HEK293 (cell line): ENCODE measurements at regions not wholly inside any gene's neighbourhood (a gene's known extent, or its start where the extent isn't known, plus 50 kb on each side); places are given as distances from the start of the nearest gene placed in this dataset.

Source experiments
- CTCF ChIA-PET: fragments of 350-600 bp; formaldehyde crosslinking; extraction: SDS; loops from one replicate; lab custom pipeline; 2021; ENCODE audit warnings: antibody characterized with exemption; lab: Yijun Ruan, JAX
- POLR2A ChIA-PET: fragments of 300-600 bp; formaldehyde crosslinking; extraction: SDS; loops from one replicate; lab custom pipeline; 2020; ENCODE audit warnings: antibody characterized with exemption, inconsistent platforms; lab: Yijun Ruan, JAX
- H3K27ac ChIP-seq: fragments of 200-500 bp; sonication (Bioruptor generic); 2 replicates; pipeline ENCODE4 v1.5.1; 2014; ENCODE audit warnings: low read depth, low read length, control low read depth, inconsistent platforms; ENCODE audit errors: extremely low read depth
- H3K36me3 ChIP-seq, 2 experiments: fragments of 200-500 bp in 1 of 2; sonication (Bioruptor generic) in 1 of 2; 1 replicate in 1 of 2; 2 replicates in 1 of 2; pipeline ENCODE4 v1.5.1; 2014 to 2017; ENCODE audit warnings: inconsistent platforms in 2 of 2, low read length in 2 of 2; ENCODE audit not compliant: control insufficient read depth in 2 of 2, insufficient read depth in 1 of 2
- H3K4me1 ChIP-seq: fragments of 200-500 bp; sonication (Bioruptor generic); 2 replicates; pipeline ENCODE4 v1.5.1; 2014; ENCODE audit warnings: mild to moderate bottlenecking, low read length, inconsistent platforms; ENCODE audit not compliant: control insufficient read depth, insufficient read depth
- H3K4me3 ChIP-seq: 2 replicates; pipeline ENCODE4 v1.5.1; 2011; ENCODE audit warnings: low read depth, mild to moderate bottlenecking, control low read depth, low read length, moderate library complexity
- H3K9me3 ChIP-seq: fragments of 200-500 bp; sonication (Bioruptor generic); 2 replicates; pipeline ENCODE4 v1.5.1; 2014; ENCODE audit warnings: low read depth, low read length, inconsistent platforms; ENCODE audit not compliant: control insufficient read depth, insufficient read depth
- EGR2 ChIP-seq: fragments of 450-650 bp; formaldehyde crosslinking; IDR thresholded peaks from 2 replicates; pipeline ENCODE4 v1.5.1; 2016; ENCODE audit warnings: low read depth, missing biosample characterization, missing genetic modification characterization
- KLF1 ChIP-seq: fragments of 450-650 bp; formaldehyde crosslinking; IDR thresholded peaks from 2 replicates; pipeline ENCODE4 v1.5.1; 2016; ENCODE audit warnings: missing biosample characterization, missing genetic modification characterization
- KLF8 ChIP-seq: fragments of 450-650 bp; formaldehyde crosslinking; IDR thresholded peaks from 2 replicates; pipeline ENCODE4 v1.5.1; 2016; ENCODE audit warnings: missing biosample characterization, missing genetic modification characterization
- MYNN ChIP-seq: fragments of 450-650 bp; formaldehyde crosslinking; IDR thresholded peaks from 2 replicates; pipeline ENCODE4 v1.5.1; 2016; ENCODE audit warnings: missing biosample characterization, missing genetic modification characterization, borderline replicate concordance
- OVOL3 ChIP-seq: fragments of 450-650 bp; formaldehyde crosslinking; IDR thresholded peaks from 2 replicates; pipeline ENCODE4 v1.5.1; 2016; ENCODE audit warnings: missing biosample characterization, missing genetic modification characterization
- PRDM1 ChIP-seq: fragments of 450-650 bp; formaldehyde crosslinking; IDR thresholded peaks from 2 replicates; pipeline ENCODE4; 2016; ENCODE audit warnings: missing biosample characterization, missing genetic modification characterization
- SP7 ChIP-seq: fragments of 450-650 bp; formaldehyde crosslinking; IDR thresholded peaks from 2 replicates; pipeline ENCODE4 v1.5.1; 2016; ENCODE audit warnings: missing biosample characterization, missing genetic modification characterization
- YY1 ChIP-seq: fragments of 450-650 bp; formaldehyde crosslinking; IDR thresholded peaks from 2 replicates; pipeline ENCODE4 v1.5.1; 2018; ENCODE audit warnings: missing biosample characterization, missing genetic modification characterization
- ZBTB44 ChIP-seq: fragments of 450-650 bp; IDR thresholded peaks from 2 replicates; pipeline ENCODE4 v1.5.1; 2018; ENCODE audit warnings: missing biosample characterization, mild to moderate bottlenecking, missing genetic modification characterization
- ZEB2 ChIP-seq: fragments of 450-650 bp; formaldehyde crosslinking; IDR thresholded peaks from 2 replicates; pipeline ENCODE4 v1.5.1; 2016; ENCODE audit warnings: missing biosample characterization, missing genetic modification characterization
- ZFP69B ChIP-seq: fragments of 450-650 bp; formaldehyde crosslinking; IDR thresholded peaks from 2 replicates; pipeline ENCODE4 v1.5.1; 2016; ENCODE audit warnings: missing biosample characterization, missing genetic modification characterization
- ZNF140 ChIP-seq: fragments of 450-650 bp; formaldehyde crosslinking; IDR thresholded peaks from 2 replicates; pipeline ENCODE4 v1.5.1; 2016; ENCODE audit warnings: missing biosample characterization, missing genetic modification characterization
- ZNF248 ChIP-seq: fragments of 450-650 bp; formaldehyde crosslinking; IDR thresholded peaks from 2 replicates; pipeline ENCODE4 v1.5.1; 2017; ENCODE audit warnings: missing biosample characterization, missing genetic modification characterization
- ZNF37A ChIP-seq: fragments of 450-650 bp; IDR thresholded peaks from 2 replicates; pipeline ENCODE4 v1.5.1; 2018; ENCODE audit warnings: missing biosample characterization, missing genetic modification characterization
- ZNF426 ChIP-seq: fragments of 450-650 bp; formaldehyde crosslinking; IDR thresholded peaks from 2 replicates; pipeline ENCODE4 v1.5.1; 2017; ENCODE audit warnings: missing biosample characterization, missing genetic modification characterization, mild to moderate bottlenecking, inconsistent platforms, moderate library complexity
- ZNF521 ChIP-seq: fragments of 450-650 bp; formaldehyde crosslinking; IDR thresholded peaks from 2 replicates; pipeline ENCODE4 v1.5.1; 2017; ENCODE audit warnings: missing biosample characterization, mild to moderate bottlenecking, missing genetic modification characterization
- ZNF585B ChIP-seq: fragments of 450-650 bp; formaldehyde crosslinking; IDR thresholded peaks from 2 replicates; pipeline ENCODE4 v1.5.1; 2016; ENCODE audit warnings: missing biosample characterization, missing genetic modification characterization
- ZNF610 ChIP-seq: fragments of 450-650 bp; formaldehyde crosslinking; IDR thresholded peaks from 2 replicates; pipeline ENCODE4 v1.5.1; 2016; ENCODE audit warnings: missing biosample characterization, missing genetic modification characterization, borderline replicate concordance
- ZNF621 ChIP-seq: fragments of 450-650 bp; formaldehyde crosslinking; IDR thresholded peaks from 2 replicates; pipeline ENCODE4 v1.5.1; 2017; ENCODE audit warnings: missing biosample characterization, missing genetic modification characterization
- ZNF629 ChIP-seq: fragments of 450-650 bp; formaldehyde crosslinking; IDR thresholded peaks from 2 replicates; pipeline ENCODE4 v1.5.1; 2017; ENCODE audit warnings: missing biosample characterization, missing genetic modification characterization
- ZNF777 ChIP-seq: fragments of 450-650 bp; formaldehyde crosslinking; IDR thresholded peaks from 2 replicates; pipeline ENCODE4 v1.5.1; 2017; ENCODE audit warnings: missing biosample characterization, missing genetic modification characterization, borderline replicate concordance
- ZNF785 ChIP-seq: fragments of 450-650 bp; formaldehyde crosslinking; IDR thresholded peaks from 2 replicates; pipeline ENCODE4 v1.5.1; 2016; ENCODE audit warnings: missing biosample characterization, missing genetic modification characterization
- ZNF837 ChIP-seq: fragments of 450-650 bp; formaldehyde crosslinking; IDR thresholded peaks from 2 replicates; pipeline ENCODE4 v1.5.1; 2016; ENCODE audit warnings: missing biosample characterization, missing genetic modification characterization
- ZSCAN23 ChIP-seq: fragments of 450-650 bp; formaldehyde crosslinking; IDR thresholded peaks from 2 replicates; pipeline ENCODE4 v1.5.1; 2016; ENCODE audit warnings: missing biosample characterization, missing genetic modification characterization
- ZXDB ChIP-seq: fragments of 450-650 bp; formaldehyde crosslinking; IDR thresholded peaks from 2 replicates; pipeline ENCODE4 v1.5.1; 2016; ENCODE audit warnings: missing biosample characterization, missing genetic modification characterization
- TF ChIP-seq, protein P1 (sequence below): fragments of 450-650 bp; formaldehyde crosslinking; IDR thresholded peaks from 2 replicates; pipeline ENCODE4 v1.5.1; 2016; ENCODE audit warnings: missing biosample characterization, missing genetic modification characterization
- TF ChIP-seq, protein P2 (sequence below): fragments of 450-650 bp; formaldehyde crosslinking; IDR thresholded peaks from 2 replicates; pipeline ENCODE4 v1.5.1; 2016; ENCODE audit warnings: missing biosample characterization, missing genetic modification characterization, borderline replicate concordance
- TF ChIP-seq, protein P3 (sequence below): fragments of 450-650 bp; formaldehyde crosslinking; IDR thresholded peaks from 2 replicates; pipeline ENCODE4 v1.5.0; 2017; ENCODE audit warnings: missing biosample characterization, missing genetic modification characterization, borderline replicate concordance
- TF ChIP-seq, protein P4 (sequence below): fragments of 450-650 bp; formaldehyde crosslinking; conservative IDR thresholded peaks from 2 replicates; pipeline ENCODE4 v1.5.1; 2016; ENCODE audit warnings: low read depth, missing biosample characterization, missing genetic modification characterization
- TF ChIP-seq, protein P5 (sequence below): fragments of 450-650 bp; formaldehyde crosslinking; optimal IDR thresholded peaks from 2 replicates; pipeline ENCODE3; 2016; ENCODE audit warnings: missing biosample characterization, mild to moderate bottlenecking, missing genetic modification characterization

DNA sequence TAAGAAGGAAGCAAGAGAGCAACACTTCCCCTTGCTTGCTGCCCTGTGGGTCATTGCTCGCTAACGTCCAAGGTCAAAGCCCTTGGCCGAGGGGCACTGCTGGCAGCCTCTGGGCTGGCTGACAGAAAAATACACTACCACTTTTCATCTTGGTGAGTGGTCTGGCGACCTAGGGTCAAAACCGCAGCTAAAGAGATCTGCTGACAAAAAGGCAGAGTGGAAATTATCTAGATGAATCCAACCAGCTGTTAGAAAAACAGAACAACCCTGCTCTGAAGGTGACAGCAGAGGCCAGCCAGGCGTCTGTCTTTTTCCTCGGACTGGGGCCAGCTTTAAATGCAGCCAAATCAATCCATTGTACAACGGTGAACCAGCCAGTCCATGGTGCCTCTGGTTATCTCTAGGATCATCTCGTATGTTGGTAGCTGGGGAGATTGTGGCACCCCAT, 92.6 kb downstream of the CD8B2 start:
- POLR2A ChIA-PET: no interaction called here

DNA sequence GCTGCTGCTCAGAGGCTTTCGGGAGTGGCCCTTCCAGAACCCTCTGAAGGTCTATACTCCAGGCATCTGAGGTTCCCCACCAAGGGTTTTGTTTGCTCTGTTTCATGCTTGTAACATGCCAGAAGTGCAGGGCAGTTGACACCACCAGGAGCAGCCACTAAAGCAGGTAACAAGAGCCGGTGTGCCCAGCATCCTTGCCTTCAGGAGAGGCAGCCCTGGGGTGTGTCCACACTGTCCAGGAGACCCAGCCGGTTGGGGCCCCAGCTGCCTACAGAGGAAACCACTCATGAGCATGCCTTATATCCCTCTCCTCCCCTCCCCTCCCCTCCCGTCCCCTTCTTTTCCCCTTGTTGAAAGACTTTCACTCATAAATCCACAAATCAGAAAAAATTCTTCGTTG, 93.1 kb downstream of the CD8B2 start:
- CTCF ChIA-PET: interaction anchor here (1.1 to 7.9 kb wide), 3 partner anchors 16 to 1059 kb away, joined by 3 to 91 read pairs (median 8); no protein-coding TSS in a partner anchor
- H3K9me3 ChIP-seq: no peaks in the 10 kb centered on the region
- no peak overlapping the region for H3K27ac ChIP-seq
- no peaks in the 10 kb centered on the region for H3K36me3 ChIP-seq
- no peaks in the 10 kb centered on the region for H3K4me1 ChIP-seq
- no peak overlapping the region for H3K4me3 ChIP-seq
- POLR2A ChIA-PET: no interaction called here
- no peak for TF ChIP-seq MYNN (tag by site-specific recombination)
- TF ChIP-seq ZNF426 (tag by site-specific recombination): no peak
- TF ChIP-seq, protein P1, sequence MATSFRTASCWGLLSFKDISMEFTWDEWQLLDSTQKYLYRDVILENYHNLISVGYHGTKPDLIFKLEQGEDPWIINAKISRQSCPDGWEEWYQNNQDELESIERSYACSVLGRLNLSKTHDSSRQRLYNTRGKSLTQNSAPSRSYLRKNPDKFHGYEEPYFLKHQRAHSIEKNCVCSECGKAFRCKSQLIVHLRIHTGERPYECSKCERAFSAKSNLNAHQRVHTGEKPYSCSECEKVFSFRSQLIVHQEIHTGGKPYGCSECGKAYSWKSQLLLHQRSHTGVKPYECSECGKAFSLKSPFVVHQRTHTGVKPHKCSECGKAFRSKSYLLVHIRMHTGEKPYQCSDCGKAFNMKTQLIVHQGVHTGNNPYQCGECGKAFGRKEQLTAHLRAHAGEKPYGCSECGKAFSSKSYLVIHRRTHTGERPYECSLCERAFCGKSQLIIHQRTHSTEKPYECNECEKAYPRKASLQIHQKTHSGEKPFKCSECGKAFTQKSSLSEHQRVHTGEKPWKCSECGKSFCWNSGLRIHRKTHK: no peak
- TF ChIP-seq ZNF610 (tag by site-specific recombination): no peak
- no peak for TF ChIP-seq ZNF521
- no peak for TF ChIP-seq ZNF629 (tag by site-specific recombination)
- TF ChIP-seq, protein P2, sequence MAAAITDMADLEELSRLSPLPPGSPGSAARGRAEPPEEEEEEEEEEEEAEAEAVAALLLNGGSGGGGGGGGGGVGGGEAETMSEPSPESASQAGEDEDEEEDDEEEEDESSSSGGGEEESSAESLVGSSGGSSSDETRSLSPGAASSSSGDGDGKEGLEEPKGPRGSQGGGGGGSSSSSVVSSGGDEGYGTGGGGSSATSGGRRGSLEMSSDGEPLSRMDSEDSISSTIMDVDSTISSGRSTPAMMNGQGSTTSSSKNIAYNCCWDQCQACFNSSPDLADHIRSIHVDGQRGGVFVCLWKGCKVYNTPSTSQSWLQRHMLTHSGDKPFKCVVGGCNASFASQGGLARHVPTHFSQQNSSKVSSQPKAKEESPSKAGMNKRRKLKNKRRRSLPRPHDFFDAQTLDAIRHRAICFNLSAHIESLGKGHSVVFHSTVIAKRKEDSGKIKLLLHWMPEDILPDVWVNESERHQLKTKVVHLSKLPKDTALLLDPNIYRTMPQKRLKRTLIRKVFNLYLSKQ (tag by site-specific recombination): no peak
- TF ChIP-seq, protein P3, sequence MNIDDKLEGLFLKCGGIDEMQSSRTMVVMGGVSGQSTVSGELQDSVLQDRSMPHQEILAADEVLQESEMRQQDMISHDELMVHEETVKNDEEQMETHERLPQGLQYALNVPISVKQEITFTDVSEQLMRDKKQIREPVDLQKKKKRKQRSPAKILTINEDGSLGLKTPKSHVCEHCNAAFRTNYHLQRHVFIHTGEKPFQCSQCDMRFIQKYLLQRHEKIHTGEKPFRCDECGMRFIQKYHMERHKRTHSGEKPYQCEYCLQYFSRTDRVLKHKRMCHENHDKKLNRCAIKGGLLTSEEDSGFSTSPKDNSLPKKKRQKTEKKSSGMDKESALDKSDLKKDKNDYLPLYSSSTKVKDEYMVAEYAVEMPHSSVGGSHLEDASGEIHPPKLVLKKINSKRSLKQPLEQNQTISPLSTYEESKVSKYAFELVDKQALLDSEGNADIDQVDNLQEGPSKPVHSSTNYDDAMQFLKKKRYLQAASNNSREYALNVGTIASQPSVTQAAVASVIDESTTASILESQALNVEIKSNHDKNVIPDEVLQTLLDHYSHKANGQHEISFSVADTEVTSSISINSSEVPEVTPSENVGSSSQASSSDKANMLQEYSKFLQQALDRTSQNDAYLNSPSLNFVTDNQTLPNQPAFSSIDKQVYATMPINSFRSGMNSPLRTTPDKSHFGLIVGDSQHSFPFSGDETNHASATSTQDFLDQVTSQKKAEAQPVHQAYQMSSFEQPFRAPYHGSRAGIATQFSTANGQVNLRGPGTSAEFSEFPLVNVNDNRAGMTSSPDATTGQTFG (tag by site-specific recombination): no peak
- no peak for TF ChIP-seq KLF8
- no peak for TF ChIP-seq ZNF37A (tag by site-specific recombination)

More for the DNA sequence above, 92.6 kb downstream of the CD8B2 start:
- H3K9me3 ChIP-seq: no peaks in the 10 kb centered on the region
- CTCF ChIA-PET: interaction anchor here (1.8 to 7.9 kb wide), 2 partner anchors 16 to 34 kb away, joined by 8 to 91 read pairs; no protein-coding TSS in a partner anchor
- H3K36me3 ChIP-seq: no peaks in the 10 kb centered on the region
- H3K4me3 ChIP-seq: no peak overlapping the region
- no peak overlapping the region for H3K27ac ChIP-seq
- H3K4me1 ChIP-seq: no peaks in the 10 kb centered on the region
- TF ChIP-seq ZNF837 (tag by site-specific recombination): no peak
- TF ChIP-seq, protein P4, sequence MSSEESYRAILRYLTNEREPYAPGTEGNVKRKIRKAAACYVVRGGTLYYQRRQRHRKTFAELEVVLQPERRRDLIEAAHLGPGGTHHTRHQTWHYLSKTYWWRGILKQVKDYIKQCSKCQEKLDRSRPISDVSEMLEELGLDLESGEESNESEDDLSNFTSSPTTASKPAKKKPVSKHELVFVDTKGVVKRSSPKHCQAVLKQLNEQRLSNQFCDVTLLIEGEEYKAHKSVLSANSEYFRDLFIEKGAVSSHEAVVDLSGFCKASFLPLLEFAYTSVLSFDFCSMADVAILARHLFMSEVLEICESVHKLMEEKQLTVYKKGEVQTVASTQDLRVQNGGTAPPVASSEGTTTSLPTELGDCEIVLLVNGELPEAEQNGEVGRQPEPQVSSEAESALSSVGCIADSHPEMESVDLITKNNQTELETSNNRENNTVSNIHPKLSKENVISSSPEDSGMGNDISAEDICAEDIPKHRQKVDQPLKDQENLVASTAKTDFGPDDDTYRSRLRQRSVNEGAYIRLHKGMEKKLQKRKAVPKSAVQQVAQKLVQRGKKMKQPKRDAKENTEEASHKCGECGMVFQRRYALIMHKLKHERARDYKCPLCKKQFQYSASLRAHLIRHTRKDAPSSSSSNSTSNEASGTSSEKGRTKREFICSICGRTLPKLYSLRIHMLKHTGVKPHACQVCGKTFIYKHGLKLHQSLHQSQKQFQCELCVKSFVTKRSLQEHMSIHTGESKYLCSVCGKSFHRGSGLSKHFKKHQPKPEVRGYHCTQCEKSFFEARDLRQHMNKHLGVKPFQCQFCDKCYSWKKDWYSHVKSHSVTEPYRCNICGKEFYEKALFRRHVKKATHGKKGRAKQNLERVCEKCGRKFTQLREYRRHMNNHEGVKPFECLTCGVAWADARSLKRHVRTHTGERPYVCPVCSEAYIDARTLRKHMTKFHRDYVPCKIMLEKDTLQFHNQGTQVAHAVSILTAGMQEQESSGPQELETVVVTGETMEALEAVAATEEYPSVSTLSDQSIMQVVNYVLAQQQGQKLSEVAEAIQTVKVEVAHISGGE (tag by site-specific recombination): no peak
- TF ChIP-seq ZNF621 (tag by site-specific recombination): no peak
- TF ChIP-seq ZBTB44 (tag by site-specific recombination): no peak
- no peak for TF ChIP-seq ZEB2 (tag by site-specific recombination)
- TF ChIP-seq ZNF585B (tag by site-specific recombination): no peak
- TF ChIP-seq ZSCAN23: no peak
- TF ChIP-seq EGR2 (tag by site-specific recombination): no peak
- TF ChIP-seq ZFP69B (tag by site-specific recombination): no peak
- no peak for TF ChIP-seq KLF1 (tag by site-specific recombination)
- TF ChIP-seq, protein P5, sequence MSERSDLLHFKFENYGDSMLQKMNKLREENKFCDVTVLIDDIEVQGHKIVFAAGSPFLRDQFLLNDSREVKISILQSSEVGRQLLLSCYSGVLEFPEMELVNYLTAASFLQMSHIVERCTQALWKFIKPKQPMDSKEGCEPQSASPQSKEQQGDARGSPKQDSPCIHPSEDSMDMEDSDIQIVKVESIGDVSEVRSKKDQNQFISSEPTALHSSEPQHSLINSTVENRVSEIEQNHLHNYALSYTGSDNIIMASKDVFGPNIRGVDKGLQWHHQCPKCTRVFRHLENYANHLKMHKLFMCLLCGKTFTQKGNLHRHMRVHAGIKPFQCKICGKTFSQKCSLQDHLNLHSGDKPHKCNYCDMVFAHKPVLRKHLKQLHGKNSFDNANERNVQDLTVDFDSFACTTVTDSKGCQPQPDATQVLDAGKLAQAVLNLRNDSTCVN: no peak
- no peak for TF ChIP-seq ZXDB (tag by site-specific recombination)
- TF ChIP-seq ZNF777 (tag by site-specific recombination): no peak
- no peak for TF ChIP-seq ZNF248
- TF ChIP-seq PRDM1 (tag by site-specific recombination): no peak
- TF ChIP-seq YY1 (tag by site-specific recombination): no peak
- TF ChIP-seq OVOL3 (tag by site-specific recombination): no peak
- no peak for TF ChIP-seq ZNF785 (tag by site-specific recombination)
- no peak for TF ChIP-seq SP7 (tag by site-specific recombination)
- TF ChIP-seq ZNF140 (tag by site-specific recombination): no peak
